Neural cell (in vitro differentiated cells): ENCODE measurements at regions not wholly inside any gene's neighbourhood (a gene's known extent, or its start where the extent isn't known, plus 50 kb on each side); places are given as distances from the start of the nearest gene placed in this dataset.
A peak's percentile ranks its signal among the peaks of the same experiment; 100 is the strongest.

ENCODE experiments used
- H2AFZ ChIP-seq: fragments of 200-600, 300-800 bp; sonication (generic), shearing (Covaris generic); 2 replicates; pipeline ENCODE4 v1.6.0; 2014; ENCODE audit warnings: low read depth, mild to moderate bottlenecking, antibody characterized with exemption, low read length, moderate library complexity
- H3F3A ChIP-seq: fragments of 200-600 bp; shearing (Covaris generic); 2 replicates; pipeline ENCODE4 v1.6.1; 2016; ENCODE audit warnings: mild to moderate bottlenecking, moderate library complexity, mixed read lengths, antibody characterized with exemption, low read length; ENCODE audit not compliant: insufficient read depth, poor library complexity, severe bottlenecking
- H3K27ac ChIP-seq: fragments of 200-600, 300-800 bp; sonication (generic), shearing (Covaris generic); 2 replicates; pipeline ENCODE4 v1.5.1; 2014; ENCODE audit warnings: mild to moderate bottlenecking, low read length, moderate library complexity
- H3K27me3 ChIP-seq: fragments of 300-800, 200-600 bp; sonication (generic), shearing (Covaris generic); 2 replicates; pipeline ENCODE4 v1.6.0; 2014; ENCODE audit warnings: mild to moderate bottlenecking, low read depth, low read length, moderate library complexity; ENCODE audit not compliant: insufficient read depth
- H3K36me3 ChIP-seq: fragments of 300-800, 200-600 bp; sonication (generic), shearing (Covaris generic); 2 replicates; pipeline ENCODE4 v1.5.1; 2014; ENCODE audit warnings: mild to moderate bottlenecking, antibody characterized with exemption, low read length, moderate library complexity; ENCODE audit not compliant: insufficient read depth
- H3K4me2 ChIP-seq: fragments of 300-800, 200-600 bp; sonication (generic), shearing (Covaris generic); 2 replicates; pipeline ENCODE4 v1.6.0; 2014; ENCODE audit warnings: mild to moderate bottlenecking, low read length
- H3K4me3 ChIP-seq: fragments of 300-800, 200-600 bp; sonication (generic), shearing (Covaris generic); 2 replicates; pipeline ENCODE4 v1.5.1; 2014; ENCODE audit warnings: mild to moderate bottlenecking, low read length, moderate library complexity
- H3K79me2 ChIP-seq: fragments of 200-600 bp; shearing (Covaris generic); replicated peaks from 2 replicates; pipeline ENCODE4 v1.6.0; 2014; ENCODE audit warnings: mild to moderate bottlenecking, low read length, moderate library complexity; ENCODE audit not compliant: insufficient read depth
- H3K9ac ChIP-seq: fragments of 300-800, 200-600 bp; sonication (generic), shearing (Covaris generic); 2 replicates; pipeline ENCODE4 v1.6.1; 2016; ENCODE audit warnings: mild to moderate bottlenecking, low read length, mixed read lengths
- H3K9me2 ChIP-seq: fragments of 200-600 bp; shearing (Covaris generic); 2 replicates; pipeline ENCODE4 v1.6.1; 2016; ENCODE audit warnings: mild to moderate bottlenecking, low read length, mixed read lengths; ENCODE audit not compliant: insufficient read depth
- H3K9me3 ChIP-seq: fragments of 200-600, 300-800 bp; sonication (generic), shearing (Covaris generic); 2 replicates; pipeline ENCODE4 v1.6.1; 2016; ENCODE audit warnings: mild to moderate bottlenecking, mixed run types, low read length, moderate library complexity, mixed read lengths
- H4K20me1 ChIP-seq: fragments of 200-600 bp; shearing (Covaris generic); 2 replicates; pipeline ENCODE4 v1.6.1; 2016; ENCODE audit warnings: mild to moderate bottlenecking, mixed run types; ENCODE audit not compliant: insufficient read depth
- EP300 ChIP-seq: fragments of 450-650 bp; conservative IDR thresholded peaks from 2 replicates; pipeline ENCODE4 v1.6.1; 2014; ENCODE audit warnings: antibody characterized with exemption, mild to moderate bottlenecking, moderate library complexity; ENCODE audit not compliant: poor library complexity, severe bottlenecking
- EZH2 ChIP-seq: fragments of 200-600, 300-800 bp; shearing (Covaris generic), sonication (generic); IDR thresholded peaks from 2 replicates; pipeline ENCODE4 v1.6.1; 2014; ENCODE audit warnings: antibody characterized with exemption, low read length, borderline replicate concordance, mild to moderate bottlenecking; ENCODE audit not compliant: insufficient read depth, poor library complexity, severe bottlenecking
- MXI1 ChIP-seq: fragments of 450-650 bp; conservative IDR thresholded peaks from 2 replicates; pipeline ENCODE4 v1.6.1; 2014; ENCODE audit warnings: antibody characterized with exemption, mild to moderate bottlenecking; ENCODE audit not compliant: poor library complexity, severe bottlenecking
- POLR2AphosphoS5 ChIP-seq: IDR thresholded peaks from 2 replicates; pipeline ENCODE4 v1.6.1; 2012
- RAD21 ChIP-seq: fragments of 450-650 bp; conservative IDR thresholded peaks from 2 replicates; pipeline ENCODE4 v1.6.1; 2014; ENCODE audit warnings: antibody characterized with exemption, mild to moderate bottlenecking, moderate library complexity
- SMC3 ChIP-seq: fragments of 450-650 bp; conservative IDR thresholded peaks from 2 replicates; pipeline ENCODE4 v1.6.1; 2014; ENCODE audit warnings: antibody characterized with exemption, mild to moderate bottlenecking, moderate library complexity; ENCODE audit not compliant: poor library complexity
- TAF1 ChIP-seq: IDR thresholded peaks from 2 replicates; pipeline ENCODE4 v1.6.1; 2012; ENCODE audit warnings: low read depth
- TF ChIP-seq, protein P1 (sequence below): fragments of 450-650 bp; IDR thresholded peaks from 2 replicates; pipeline ENCODE4 v1.5.1; 2014; ENCODE audit warnings: antibody characterized with exemption, mild to moderate bottlenecking, moderate library complexity; ENCODE audit not compliant: poor library complexity, severe bottlenecking
- TF ChIP-seq, protein P2 (sequence below): IDR thresholded peaks from 2 replicates; pipeline ENCODE4 v1.6.1; 2012; ENCODE audit warnings: borderline replicate concordance

DNA sequence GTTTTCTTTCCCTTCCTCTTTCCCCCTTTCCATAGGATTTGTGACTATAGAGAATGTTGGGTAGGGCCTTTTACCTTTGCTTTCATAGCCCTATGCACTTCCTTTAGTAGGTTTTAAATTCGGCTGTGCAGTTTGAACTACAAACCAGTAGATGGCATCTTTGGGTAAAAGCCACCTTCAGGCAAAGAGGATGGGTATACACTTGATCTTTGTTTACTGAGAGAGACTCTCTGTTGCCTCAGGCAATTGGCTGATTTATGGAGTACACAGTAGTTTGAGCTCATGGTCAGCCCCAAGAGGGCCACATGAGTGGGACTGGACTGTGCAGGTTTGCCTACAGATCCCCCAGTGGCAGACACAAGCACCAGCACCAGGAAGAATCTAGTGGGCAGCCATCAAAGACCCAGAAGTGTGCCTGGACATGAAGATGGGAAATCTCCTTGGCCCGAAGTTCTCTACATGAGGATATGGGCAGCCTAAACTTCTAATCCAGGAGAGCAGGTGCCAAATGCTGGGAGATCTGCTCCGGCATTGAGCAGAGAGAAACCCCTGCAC lies 1304.3 kb upstream of the DDX18 start:
- H3K27me3 ChIP-seq = no peaks in the 10 kb centered on the region
- no peak overlapping the region for H3K4me2 ChIP-seq
- H2AFZ ChIP-seq = no peak overlapping the region
- TF ChIP-seq EZH2 = no peak
- TF ChIP-seq, protein P1, sequence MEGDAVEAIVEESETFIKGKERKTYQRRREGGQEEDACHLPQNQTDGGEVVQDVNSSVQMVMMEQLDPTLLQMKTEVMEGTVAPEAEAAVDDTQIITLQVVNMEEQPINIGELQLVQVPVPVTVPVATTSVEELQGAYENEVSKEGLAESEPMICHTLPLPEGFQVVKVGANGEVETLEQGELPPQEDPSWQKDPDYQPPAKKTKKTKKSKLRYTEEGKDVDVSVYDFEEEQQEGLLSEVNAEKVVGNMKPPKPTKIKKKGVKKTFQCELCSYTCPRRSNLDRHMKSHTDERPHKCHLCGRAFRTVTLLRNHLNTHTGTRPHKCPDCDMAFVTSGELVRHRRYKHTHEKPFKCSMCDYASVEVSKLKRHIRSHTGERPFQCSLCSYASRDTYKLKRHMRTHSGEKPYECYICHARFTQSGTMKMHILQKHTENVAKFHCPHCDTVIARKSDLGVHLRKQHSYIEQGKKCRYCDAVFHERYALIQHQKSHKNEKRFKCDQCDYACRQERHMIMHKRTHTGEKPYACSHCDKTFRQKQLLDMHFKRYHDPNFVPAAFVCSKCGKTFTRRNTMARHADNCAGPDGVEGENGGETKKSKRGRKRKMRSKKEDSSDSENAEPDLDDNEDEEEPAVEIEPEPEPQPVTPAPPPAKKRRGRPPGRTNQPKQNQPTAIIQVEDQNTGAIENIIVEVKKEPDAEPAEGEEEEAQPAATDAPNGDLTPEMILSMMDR = peak; percentile 40
- TF ChIP-seq EP300 = no peak
- TF ChIP-seq MXI1 = no peak
- TF ChIP-seq, protein P2, sequence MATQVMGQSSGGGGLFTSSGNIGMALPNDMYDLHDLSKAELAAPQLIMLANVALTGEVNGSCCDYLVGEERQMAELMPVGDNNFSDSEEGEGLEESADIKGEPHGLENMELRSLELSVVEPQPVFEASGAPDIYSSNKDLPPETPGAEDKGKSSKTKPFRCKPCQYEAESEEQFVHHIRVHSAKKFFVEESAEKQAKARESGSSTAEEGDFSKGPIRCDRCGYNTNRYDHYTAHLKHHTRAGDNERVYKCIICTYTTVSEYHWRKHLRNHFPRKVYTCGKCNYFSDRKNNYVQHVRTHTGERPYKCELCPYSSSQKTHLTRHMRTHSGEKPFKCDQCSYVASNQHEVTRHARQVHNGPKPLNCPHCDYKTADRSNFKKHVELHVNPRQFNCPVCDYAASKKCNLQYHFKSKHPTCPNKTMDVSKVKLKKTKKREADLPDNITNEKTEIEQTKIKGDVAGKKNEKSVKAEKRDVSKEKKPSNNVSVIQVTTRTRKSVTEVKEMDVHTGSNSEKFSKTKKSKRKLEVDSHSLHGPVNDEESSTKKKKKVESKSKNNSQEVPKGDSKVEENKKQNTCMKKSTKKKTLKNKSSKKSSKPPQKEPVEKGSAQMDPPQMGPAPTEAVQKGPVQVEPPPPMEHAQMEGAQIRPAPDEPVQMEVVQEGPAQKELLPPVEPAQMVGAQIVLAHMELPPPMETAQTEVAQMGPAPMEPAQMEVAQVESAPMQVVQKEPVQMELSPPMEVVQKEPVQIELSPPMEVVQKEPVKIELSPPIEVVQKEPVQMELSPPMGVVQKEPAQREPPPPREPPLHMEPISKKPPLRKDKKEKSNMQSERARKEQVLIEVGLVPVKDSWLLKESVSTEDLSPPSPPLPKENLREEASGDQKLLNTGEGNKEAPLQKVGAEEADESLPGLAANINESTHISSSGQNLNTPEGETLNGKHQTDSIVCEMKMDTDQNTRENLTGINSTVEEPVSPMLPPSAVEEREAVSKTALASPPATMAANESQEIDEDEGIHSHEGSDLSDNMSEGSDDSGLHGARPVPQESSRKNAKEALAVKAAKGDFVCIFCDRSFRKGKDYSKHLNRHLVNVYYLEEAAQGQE = no peak
- peak; percentile 17 for TF ChIP-seq SMC3
- TF ChIP-seq POLR2AphosphoS5 = no peak
- peak; percentile 34 for TF ChIP-seq RAD21
- TF ChIP-seq TAF1 = no peak
- H3K9me2 ChIP-seq = no peaks in the 10 kb centered on the region
- no peaks in the 10 kb centered on the region for H3K36me3 ChIP-seq
- no peak overlapping the region for H3K27ac ChIP-seq
- no peak overlapping the region for H3K9ac ChIP-seq
- H3F3A ChIP-seq = no peaks in the 10 kb centered on the region
- no peaks in the 10 kb centered on the region for H4K20me1 ChIP-seq
- no peak overlapping the region for H3K4me3 ChIP-seq
- no peaks in the 10 kb centered on the region for H3K79me2 ChIP-seq
- H3K9me3 ChIP-seq = no peaks in the 10 kb centered on the region

DNA sequence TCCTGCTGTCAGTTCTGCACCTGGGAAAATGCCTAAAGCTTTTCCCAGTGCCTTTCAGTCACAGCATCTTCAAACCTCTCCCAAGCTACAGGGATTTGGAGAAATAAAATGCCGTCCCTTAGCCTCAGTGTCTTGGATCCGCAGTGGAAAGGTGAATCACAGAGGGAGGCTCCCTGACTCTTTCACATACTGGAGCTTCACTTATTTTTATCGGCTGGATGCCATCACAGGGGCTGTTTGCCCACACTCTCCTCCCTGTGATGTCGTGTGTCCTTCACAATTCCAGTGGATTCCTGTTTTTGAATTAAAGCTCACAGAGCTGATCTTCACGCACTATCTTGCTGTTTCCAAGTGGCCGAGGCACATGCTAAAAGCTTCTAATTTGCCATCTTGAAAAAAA lies 1303.1 kb upstream of the DDX18 start:
- H3K9me2 ChIP-seq = no peaks in the 10 kb centered on the region
- TF ChIP-seq MXI1 = no peak
- no peak overlapping the region for H2AFZ ChIP-seq
- no peaks in the 10 kb centered on the region for H3K79me2 ChIP-seq
- H3K27ac ChIP-seq = no peak overlapping the region
- H3K4me2 ChIP-seq = no peak overlapping the region
- H3K36me3 ChIP-seq = no peaks in the 10 kb centered on the region
- H3K4me3 ChIP-seq = no peak overlapping the region
- no peaks in the 10 kb centered on the region for H4K20me1 ChIP-seq
- H3K9ac ChIP-seq = no peak overlapping the region
- no peaks in the 10 kb centered on the region for H3K27me3 ChIP-seq
- no peaks in the 10 kb centered on the region for H3F3A ChIP-seq
- no peaks in the 10 kb centered on the region for H3K9me3 ChIP-seq

DNA sequence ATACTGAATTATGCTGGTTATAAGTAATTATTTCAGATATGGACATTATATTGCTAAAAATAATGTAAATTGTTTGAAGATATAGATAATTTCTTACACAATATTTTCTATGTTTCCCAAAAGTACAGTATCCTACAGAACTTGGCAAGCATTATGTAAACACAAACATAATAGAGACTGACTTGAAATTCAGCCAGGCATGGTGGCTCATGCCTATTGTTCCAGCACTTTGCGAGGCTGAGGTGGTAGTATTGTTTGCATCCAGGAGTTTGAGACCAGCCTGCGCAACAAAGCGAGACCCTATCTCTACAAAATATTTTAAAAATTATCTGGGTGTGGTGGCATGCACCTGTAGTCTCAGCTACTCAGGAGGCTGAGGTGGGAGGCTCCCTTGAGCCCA lies 1300.5 kb upstream of the DDX18 start:
- no peaks in the 10 kb centered on the region for H3K27me3 ChIP-seq
- H3K9ac ChIP-seq = no peak overlapping the region
- no peak overlapping the region for H3K4me2 ChIP-seq
- no peak overlapping the region for H3K4me3 ChIP-seq
- H3K36me3 ChIP-seq = no peaks in the 10 kb centered on the region
- TF ChIP-seq, protein P2 = no peak
- TF ChIP-seq, protein P1 = no peak
- TF ChIP-seq SMC3 (no peak), TAF1 (no peak), RAD21 (no peak), POLR2AphosphoS5 (no peak), MXI1 (no peak), EP300 (no peak), EZH2 (no peak)
- H4K20me1 ChIP-seq = no peaks in the 10 kb centered on the region
- H3K9me2 ChIP-seq = no peaks in the 10 kb centered on the region
- no peaks in the 10 kb centered on the region for H3K79me2 ChIP-seq
- no peaks in the 10 kb centered on the region for H3K9me3 ChIP-seq
- no peak overlapping the region for H3K27ac ChIP-seq
- H2AFZ ChIP-seq = no peak overlapping the region
- no peaks in the 10 kb centered on the region for H3F3A ChIP-seq
